ENCODE measurements at regions not wholly inside any gene's neighbourhood (a gene's known extent, or its start where the extent isn't known, plus 50 kb on each side); places are given as distances from the start of the nearest gene placed in this dataset.

- peak; percentile 19 to 56 for DNase-seq
- TF ChIP-seq CTCF (IDR thresholded peaks at IDR 0.05): peak; percentile 66
Measured at GRCh38 chr15:38699633-38700230, 135.1 kb upstream of the RASGRP1 start.

GRCh38 chr15:38701149-38701548, 136.5 kb upstream of the RASGRP1 start:
- Histone ChIP-seq H3K4me3 (no peak overlapping the region), H3K27me3 (ENCODE audit: insufficient read depth in 3 of 3, low read length in 2 of 3) (peaks cover 0 to 9% (median 0%) of the 10 kb centered on the region in 3 donors), H3K4me1 (no peaks in the 10 kb centered on the region), H3K36me3 (ENCODE audit: insufficient read depth in 1 of 2, low read depth in 1 of 2) (no peaks in the 10 kb centered on the region), H3K27ac (no peak overlapping the region), H3K9me3 (no peaks in the 10 kb centered on the region)
- TF ChIP-seq CTCF (IDR thresholded peaks at IDR 0.05): no peak
- WGBS, 3 donors: 92 to 93% (median 92%) methylated on average over 5 of the region's 5 CpGs
- DNase-seq (no peak), ATAC-seq (no peak)
- intact Hi-C loops (cut with DNase I): no loop called here

More at GRCh38 chr15:38699633-38700230, 135.1 kb upstream of the RASGRP1 start:
- intact Hi-C loops (cut with DNase I): loop anchor here in 1 of 2 donors (5.0 kb wide), 1 partner anchor 257 kb away; no protein-coding TSS in a partner anchor
- no peak overlapping the region for H3K4me3 ChIP-seq
- no peaks in the 10 kb centered on the region for H3K4me1 ChIP-seq
- ATAC-seq: peak in 2 of 4 donors; percentile 49 to 56
- no peak overlapping the region for H3K27ac ChIP-seq
- no peaks in the 10 kb centered on the region for H3K9me3 ChIP-seq
- WGBS, 3 donors: 67 to 70% (median 68%) methylated on average over 2 of the region's 2 CpGs
- no peaks in the 10 kb centered on the region for H3K27me3 ChIP-seq (ENCODE audit: insufficient read depth in 3 of 3, low read length in 2 of 3)
- no peaks in the 10 kb centered on the region for H3K36me3 ChIP-seq (ENCODE audit: insufficient read depth in 1 of 2, low read depth in 1 of 2)

GRCh38 chr15:38702178-38702912, 137.7 kb upstream of the RASGRP1 start:
- Histone ChIP-seq H3K9me3 (no peaks in the 10 kb centered on the region), H3K27me3 (ENCODE audit: insufficient read depth in 3 of 3, low read length in 2 of 3) (peaks cover 0 to 12% (median 0%) of the 10 kb centered on the region in 3 donors), H3K4me1 (no peaks in the 10 kb centered on the region), H3K27ac (no peak overlapping the region), H3K36me3 (ENCODE audit: insufficient read depth in 1 of 2, low read depth in 1 of 2) (no peaks in the 10 kb centered on the region), H3K4me3 (no peak overlapping the region)
- intact Hi-C loops (cut with DNase I): no loop called here
- DNase-seq: no peak
- no peak for ATAC-seq
- WGBS, 3 donors: 58 to 65% (median 60%) methylated on average over 3 of the region's 3 CpGs
- no peak for TF ChIP-seq CTCF (IDR thresholded peaks at IDR 0.05)

GRCh38 chr15:38705436-38706219, 141.0 kb upstream of the RASGRP1 start:
- H3K36me3 ChIP-seq (ENCODE audit: insufficient read depth in 1 of 2, low read depth in 1 of 2): no peaks in the 10 kb centered on the region
- WGBS, 3 donors: 21 to 26% (median 25%) methylated on average over 11 of the region's 11 CpGs
- peaks cover 0 to 12% (median 0%) of the 10 kb centered on the region in 3 donors for H3K27me3 ChIP-seq (ENCODE audit: insufficient read depth in 3 of 3, low read length in 2 of 3)
- no peak overlapping the region for H3K4me3 ChIP-seq
- no peak for DNase-seq
- no peaks in the 10 kb centered on the region for H3K4me1 ChIP-seq
- no peak for ATAC-seq
- intact Hi-C loops (cut with DNase I): loop anchor here (5.0 kb wide), 2 partner anchors 877 to 1052 kb away; partner anchors contain the start of gene THBS1 (in 1 of the 2)
- H3K27ac ChIP-seq: no peak overlapping the region
- H3K9me3 ChIP-seq: no peaks in the 10 kb centered on the region
- no peak for TF ChIP-seq CTCF (IDR thresholded peaks at IDR 0.05)
